AG04450 (cell line): ENCODE measurements at regions not wholly inside any gene's neighbourhood (a gene's known extent, or its start where the extent isn't known, plus 50 kb on each side); places are given as distances from the start of the nearest gene placed in this dataset.
"Not testable (repeated sequence)": the region's sequence is repeated elsewhere in the genome, so short reads cannot be mapped to it uniquely, and the experiment has no call there.

Experiments used
- CTCF ChIA-PET: fragments of 300-600, 350-600 bp; formaldehyde crosslinking; extraction: SDS; loops from one replicate; lab custom pipeline; 2022; ENCODE audit warnings: antibody characterized with exemption, inconsistent platforms; lab: Charles Lee
- POLR2A ChIA-PET: fragments of 350-600 bp; formaldehyde crosslinking; extraction: SDS; loops from one replicate; lab custom pipeline; 2021; ENCODE audit warnings: antibody characterized with exemption, inconsistent platforms; lab: Yijun Ruan, JAX
- DNase-seq: peaks from one replicate; pipeline ENCODE4 v3.0.0-alpha.2; 2011; ENCODE audit warnings: low read depth, low spot score
- H3K27ac ChIP-seq: one replicate; pipeline ENCODE4 v1.5.1; 2012; ENCODE audit warnings: low read depth, low read length, control low read depth
- H3K27me3 ChIP-seq: one replicate; pipeline ENCODE4 v1.6.0; 2012; ENCODE audit warnings: low read length; ENCODE audit not compliant: control insufficient read depth, insufficient read depth
- H3K4me3 ChIP-seq: 2 replicates; pipeline ENCODE4 v1.5.1; 2011; ENCODE audit warnings: mild to moderate bottlenecking, low read depth, low read length, control low read depth
- H3K9me3 ChIP-seq: 2 replicates; pipeline ENCODE4 v1.5.1; 2012; ENCODE audit warnings: low read length; ENCODE audit not compliant: control insufficient read depth, insufficient read depth
- CTCF ChIP-seq: IDR thresholded peaks from 2 replicates; pipeline ENCODE4 v1.5.1; 2011; ENCODE audit warnings: low read depth, low read length, control low read depth, inconsistent platforms

GRCh38 chr4:158102904-158103303, 69.9 kb downstream of the GASK1B start:
- Histone ChIP-seq H3K27ac (no peak overlapping the region), H3K9me3 (no peaks in the 10 kb centered on the region), H3K27me3 (no peaks in the 10 kb centered on the region), H3K4me3 (no peak overlapping the region)
- no peak for TF ChIP-seq CTCF
- ChIA-PET CTCF (no interaction called here), POLR2A (no interaction called here)
- DNase-seq = no peak

GRCh38 chr4:158099686-158100085, 73.1 kb downstream of the GASK1B start:
- no peak for TF ChIP-seq CTCF
- CTCF ChIA-PET = no interaction called here
- H3K27me3 ChIP-seq = no peaks in the 10 kb centered on the region
- POLR2A ChIA-PET = no interaction called here
- no peak overlapping the region for H3K4me3 ChIP-seq
- no peak overlapping the region for H3K27ac ChIP-seq
- no peak for DNase-seq
- H3K9me3 ChIP-seq = no peaks in the 10 kb centered on the region

GRCh38 chr4:158098802-158099201, 74.0 kb downstream of the GASK1B start:
- Histone ChIP-seq H3K4me3 (no peak overlapping the region), H3K9me3 (no peaks in the 10 kb centered on the region), H3K27ac (no peak overlapping the region), H3K27me3 (no peaks in the 10 kb centered on the region)
- TF ChIP-seq CTCF = no peak
- no peak for DNase-seq
- ChIA-PET CTCF (interaction anchor here (0.7 kb wide), 1 partner anchor 1252 kb away, joined by 3 read pairs; no protein-coding TSS in a partner anchor), POLR2A (no interaction called here)

GRCh38 chr4:158094413-158095134, 78.3 kb downstream of the GASK1B start:
- peak; percentile 3 for DNase-seq
- ChIA-PET CTCF (no interaction called here), POLR2A (no interaction called here)
- no peak for TF ChIP-seq CTCF
- no peak overlapping the region for H3K27ac ChIP-seq
- H3K4me3 ChIP-seq = no peak overlapping the region
- H3K27me3 ChIP-seq = no peaks in the 10 kb centered on the region
- H3K9me3 ChIP-seq = no peaks in the 10 kb centered on the region

DNA sequence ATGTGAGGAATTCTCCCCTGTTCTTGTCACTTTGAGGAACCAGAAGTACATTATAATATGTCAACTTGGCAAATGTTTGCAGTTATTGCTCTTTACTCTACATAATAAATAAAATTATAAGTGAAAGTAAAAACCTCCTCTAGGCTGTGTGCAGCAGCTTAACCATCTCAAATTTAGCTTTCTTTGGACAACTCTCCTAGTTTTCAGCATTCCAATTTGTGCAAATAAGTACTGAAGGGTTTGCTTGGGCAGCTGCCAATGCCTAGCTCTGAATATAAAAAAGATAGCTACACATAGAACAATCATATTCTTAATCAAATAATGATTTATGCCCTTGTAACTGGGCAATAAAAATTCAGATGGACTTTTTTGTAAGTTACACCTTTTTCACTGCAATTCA, 82.5 kb downstream of the GASK1B start:
- no peak for DNase-seq
- Histone ChIP-seq H3K4me3 (no peak overlapping the region; the same call in 1 of the 2 replicates), H3K9me3 (no peaks in the 10 kb centered on the region), H3K27ac (no peak overlapping the region), H3K27me3 (no peaks in the 10 kb centered on the region)
- TF ChIP-seq CTCF = no peak
- CTCF ChIA-PET = interaction anchor here (0.8 kb wide), 1 partner anchor 82 kb away, joined by 3 read pairs; no protein-coding TSS in a partner anchor
- POLR2A ChIA-PET = interaction anchor here (1.2 kb wide), 1 partner anchor 31 kb away, joined by 5 read pairs; no protein-coding TSS in a partner anchor

GRCh38 chr4:158089897-158090296, 82.9 kb downstream of the GASK1B start:
- not testable (repeated sequence) for H3K27ac ChIP-seq, DNase-seq, H3K9me3 ChIP-seq, H3K4me3 ChIP-seq, H3K27me3 ChIP-seq
- CTCF ChIA-PET = interaction anchor here (0.8 kb wide), 1 partner anchor 82 kb away, joined by 3 read pairs; no protein-coding TSS in a partner anchor
- POLR2A ChIA-PET = interaction anchor here (1.2 kb wide), 1 partner anchor 31 kb away, joined by 5 read pairs; no protein-coding TSS in a partner anchor
